NCI-H1436 treated with DMSO at 0.1 percent for 48 hours (cell line): ENCODE measurements at regions not wholly inside any gene's neighbourhood (a gene's known extent, or its start where the extent isn't known, plus 50 kb on each side); places are given as distances from the start of the nearest gene placed in this dataset.

ENCODE experiments used
- DNase-seq: peaks from one replicate; lab custom pipeline; 2025; lab: John Stamatoyannopoulos, UW

DNA sequence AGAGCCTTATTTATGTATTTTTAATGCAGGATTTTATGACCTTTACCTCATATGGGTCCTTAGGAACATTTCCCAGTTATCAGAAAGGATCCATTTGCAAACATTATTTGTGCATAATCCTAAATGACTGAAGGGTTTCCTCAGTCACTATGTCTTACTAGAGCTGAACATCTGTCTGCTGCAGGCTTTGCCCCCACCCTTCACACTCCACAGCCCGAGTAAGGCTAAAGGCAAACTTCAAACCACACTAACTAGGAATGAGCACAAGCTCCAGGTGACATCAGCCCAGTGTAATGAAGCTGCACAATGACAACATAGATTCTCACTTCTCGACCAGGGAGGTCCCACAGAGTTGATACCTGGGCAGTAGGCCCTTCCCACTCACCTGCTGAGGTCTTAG is 491.3 kb upstream of the MKI67 start:
- DNase-seq = no peak

DNA sequence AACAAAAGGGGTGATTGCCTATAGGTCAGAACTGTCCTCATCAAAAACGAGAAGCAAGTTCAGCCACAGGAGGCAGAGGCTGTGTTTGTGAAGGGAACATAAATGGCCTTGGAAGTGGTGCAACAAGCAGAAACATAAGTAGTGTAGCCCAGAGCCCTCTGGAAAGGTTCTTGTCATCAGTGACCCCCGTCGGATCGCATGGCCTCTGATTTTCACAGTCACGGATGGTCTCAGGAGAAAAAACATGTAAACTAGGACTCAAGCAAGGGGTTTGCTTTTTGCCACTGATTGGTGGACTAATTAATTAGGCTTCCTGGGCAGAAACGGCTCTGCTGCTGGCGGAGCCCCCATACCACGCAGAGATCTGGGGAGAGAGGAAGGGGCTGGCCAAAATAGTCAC is 496.5 kb upstream of the MKI67 start:
- DNase-seq = no peak

DNA sequence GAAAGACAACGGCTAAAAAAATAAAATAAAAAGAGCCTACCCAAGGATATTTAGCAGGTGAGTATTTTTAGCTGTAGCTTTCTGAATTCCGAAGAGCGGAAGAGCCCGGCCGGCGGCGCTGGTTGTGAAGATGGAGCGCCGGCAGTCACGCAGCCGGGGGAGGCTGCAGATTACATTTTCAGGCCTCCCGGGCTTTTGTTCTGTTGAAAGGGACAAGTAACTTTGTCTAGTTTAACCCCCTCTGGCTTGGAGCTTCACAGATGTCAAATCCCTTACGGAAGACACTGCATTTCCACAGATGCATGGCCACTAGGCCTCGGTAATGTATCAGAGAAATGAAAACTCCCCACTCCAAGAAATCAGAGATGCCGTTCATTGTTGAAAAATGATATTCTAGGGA is 497.6 kb upstream of the MKI67 start:
- DNase-seq = no peak

DNA sequence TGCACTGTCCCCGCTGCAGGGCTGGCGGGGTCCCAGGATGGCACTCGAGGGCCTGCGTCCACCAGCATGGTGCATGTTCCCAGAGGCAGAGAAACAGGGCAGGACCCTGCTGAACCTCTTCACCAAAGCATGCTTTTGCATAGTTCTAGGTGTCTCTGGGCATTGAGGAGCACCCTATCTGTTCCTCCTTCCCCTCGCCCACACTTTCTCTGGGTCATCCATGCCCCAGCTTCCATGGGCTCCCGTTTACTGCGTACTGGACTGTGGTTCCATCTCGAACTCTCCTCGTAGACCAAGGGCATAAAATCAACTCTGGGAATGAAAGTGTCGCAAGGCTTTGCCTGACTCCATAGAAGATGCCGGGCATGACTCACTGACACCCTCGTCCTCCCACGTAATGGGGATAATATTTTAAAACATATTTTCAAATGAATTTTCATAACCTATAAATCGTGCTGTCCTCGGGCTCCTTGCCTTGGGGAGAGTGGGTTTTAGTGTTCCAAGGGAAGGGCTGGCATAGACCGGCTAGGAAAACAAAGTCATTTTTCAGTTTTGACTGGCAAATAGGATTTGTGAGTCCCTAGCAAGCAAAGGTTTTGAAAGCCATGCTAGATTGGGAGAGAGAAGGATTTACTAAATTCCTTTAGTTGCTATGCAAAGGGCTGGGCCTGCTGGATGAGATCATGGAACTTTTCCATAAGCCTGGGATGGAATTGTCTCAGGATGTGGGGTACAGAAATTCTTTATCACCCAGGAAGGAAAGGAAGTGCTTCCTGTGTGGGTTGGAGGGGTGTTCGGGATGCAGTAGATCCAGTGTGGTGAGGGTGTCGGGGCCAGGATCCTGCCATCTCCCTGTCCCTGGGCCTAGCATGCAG is 498.7 kb upstream of the MKI67 start:
- DNase-seq = no peak

DNA sequence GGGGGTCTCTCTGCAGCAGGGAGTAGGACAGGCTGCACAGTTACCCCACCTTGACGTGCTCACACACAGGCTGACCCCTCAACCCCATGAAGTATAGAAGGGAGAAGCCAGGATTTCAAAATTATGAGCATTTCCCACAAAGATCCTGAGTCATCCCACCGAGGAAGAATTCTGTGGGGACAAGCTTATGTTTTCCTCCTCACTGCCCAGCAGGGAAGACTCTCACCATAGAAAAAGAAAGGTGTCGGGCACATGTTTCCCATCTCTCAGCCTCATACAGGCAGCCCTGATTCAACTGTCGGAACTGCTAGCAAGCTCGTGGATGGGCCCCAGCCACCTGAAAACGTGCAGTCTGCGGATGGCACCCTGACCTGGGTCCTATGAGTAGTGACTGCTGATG is 499.7 kb upstream of the MKI67 start:
- DNase-seq = no peak

DNA sequence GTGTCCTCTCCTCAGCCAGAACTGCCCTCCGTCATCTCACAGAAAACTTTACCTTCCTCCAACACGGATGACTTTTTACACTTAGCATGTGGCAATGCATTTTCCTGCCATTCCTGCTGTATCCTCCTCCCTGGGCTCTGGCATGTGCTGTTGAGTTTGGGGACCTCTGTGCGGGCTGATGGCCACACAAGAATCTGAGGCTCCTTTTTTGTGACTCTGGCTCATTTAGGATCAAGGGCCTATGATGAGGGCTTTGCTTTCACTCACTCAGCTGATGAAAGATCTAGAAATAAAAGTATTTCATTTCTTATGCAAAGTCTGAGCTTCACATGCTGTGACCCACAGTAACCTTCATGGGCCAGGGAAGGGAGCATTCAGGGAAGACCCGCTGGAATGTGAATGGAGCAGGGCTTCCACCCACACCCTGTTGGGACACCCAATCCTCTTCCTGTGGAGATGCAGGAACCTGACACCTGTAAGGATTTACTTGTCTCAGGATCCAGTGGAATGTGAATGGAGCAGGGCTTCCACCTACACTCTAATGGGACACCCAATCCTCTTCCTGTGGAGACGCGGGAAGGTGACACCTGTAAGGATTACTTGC is 500.3 kb upstream of the MKI67 start:
- DNase-seq = no peak

DNA sequence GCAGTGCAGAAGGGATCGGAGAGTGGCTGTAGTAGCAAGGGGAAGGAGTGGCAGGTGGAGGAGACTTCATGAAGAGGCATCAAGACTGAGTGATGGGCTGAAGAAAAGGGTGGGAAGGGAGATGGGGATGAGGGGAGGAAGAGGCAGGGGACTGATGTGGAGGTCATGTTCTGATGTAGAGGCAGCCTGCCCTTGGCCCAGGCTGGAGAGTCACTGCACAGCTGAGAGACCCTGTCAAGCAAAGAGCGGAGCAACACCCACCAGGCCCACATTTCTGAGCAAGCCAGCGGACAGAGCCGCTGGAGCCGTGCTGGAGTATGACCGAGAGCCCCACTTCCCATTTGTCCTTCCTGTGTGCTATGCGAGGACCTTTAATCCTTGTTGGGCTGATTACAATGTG is 501.6 kb upstream of the MKI67 start:
- no peak for DNase-seq

DNA sequence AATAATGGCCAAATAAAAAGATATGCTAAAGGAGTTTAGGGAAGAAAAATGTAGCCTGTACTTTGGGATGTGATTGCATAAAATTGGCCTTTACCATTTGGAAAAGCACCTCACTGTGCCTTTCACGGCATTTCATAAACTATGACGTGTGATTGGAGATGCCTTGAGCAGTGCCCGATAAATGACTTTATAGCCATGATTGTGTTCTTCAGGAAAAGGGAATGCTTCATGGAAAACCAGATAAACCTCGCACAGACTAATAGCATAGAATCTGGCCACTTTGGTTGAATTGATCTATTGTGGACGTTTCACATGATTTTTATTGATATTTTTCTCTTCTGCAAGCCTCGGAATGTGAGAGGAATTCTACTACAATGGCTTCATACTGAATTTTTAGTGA is 502.0 kb upstream of the MKI67 start:
- no peak for DNase-seq

DNA sequence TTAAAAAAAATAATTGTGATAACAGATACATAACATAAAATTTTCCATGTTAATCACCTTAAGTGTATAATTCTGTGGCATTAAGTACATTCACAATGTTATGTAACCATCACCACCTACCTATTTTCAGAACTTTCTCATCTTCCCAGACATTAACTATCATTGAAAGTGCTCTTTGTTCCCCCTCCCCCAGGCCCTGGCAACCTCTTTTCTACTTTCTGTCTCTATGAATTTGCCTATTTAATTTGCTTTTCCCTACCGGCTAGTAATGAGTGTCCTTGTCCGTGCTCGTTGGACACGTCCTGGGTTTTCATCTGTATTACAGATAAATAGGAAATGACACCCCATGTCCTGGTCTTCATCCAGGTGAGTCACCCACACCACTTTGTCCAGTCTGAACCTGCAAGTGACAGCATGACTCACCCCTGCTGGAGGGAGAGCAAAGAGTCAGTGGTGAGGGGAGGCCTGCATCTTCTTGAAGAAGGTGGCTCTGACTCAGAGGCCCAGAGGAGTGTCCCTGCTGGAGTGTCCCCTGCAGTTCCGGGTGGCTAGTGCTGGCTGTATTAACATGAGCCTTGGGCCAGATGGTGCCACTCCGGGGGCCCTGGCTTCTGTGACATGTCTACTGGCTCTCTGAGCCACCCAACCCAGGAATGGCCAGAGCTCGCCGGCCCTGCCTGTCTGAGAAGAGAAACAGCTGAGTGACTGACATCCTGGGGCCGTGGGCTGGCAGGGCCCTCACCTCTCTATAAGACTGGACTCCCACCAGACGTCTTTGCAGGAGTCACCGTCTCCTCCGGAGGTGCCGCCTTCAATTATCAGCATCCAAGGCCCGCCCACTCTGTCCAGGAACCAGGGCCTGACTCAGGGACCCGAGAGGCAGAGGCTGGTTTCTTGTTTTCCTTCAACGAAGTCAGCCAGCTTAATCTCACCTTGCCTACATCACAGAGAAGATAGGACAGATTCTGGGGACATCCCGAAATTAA is 503.2 kb upstream of the MKI67 start:
- DNase-seq = no peak

DNA sequence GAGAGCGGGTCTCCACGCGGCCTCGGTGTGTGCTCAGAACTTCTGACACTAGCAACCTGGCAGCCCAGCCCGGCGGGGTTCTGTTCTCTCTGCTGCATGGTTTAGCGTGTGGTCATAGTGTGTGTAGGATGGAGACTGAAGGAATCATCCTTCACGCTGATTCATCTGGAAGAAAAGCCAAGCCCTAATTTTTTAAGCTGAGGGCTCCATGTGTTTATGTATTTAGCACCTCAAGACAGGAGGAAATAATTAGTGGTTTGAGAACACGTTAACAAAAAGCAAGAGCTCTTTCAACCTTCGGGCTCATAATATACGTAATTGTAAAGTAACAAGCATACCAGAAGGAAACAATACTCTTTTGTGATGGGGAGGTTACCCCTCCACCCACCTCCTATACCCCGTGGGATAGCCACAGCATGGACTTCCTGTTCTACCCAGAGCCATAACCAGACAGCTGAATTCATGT is 504.6 kb upstream of the MKI67 start:
- no peak for DNase-seq

DNA sequence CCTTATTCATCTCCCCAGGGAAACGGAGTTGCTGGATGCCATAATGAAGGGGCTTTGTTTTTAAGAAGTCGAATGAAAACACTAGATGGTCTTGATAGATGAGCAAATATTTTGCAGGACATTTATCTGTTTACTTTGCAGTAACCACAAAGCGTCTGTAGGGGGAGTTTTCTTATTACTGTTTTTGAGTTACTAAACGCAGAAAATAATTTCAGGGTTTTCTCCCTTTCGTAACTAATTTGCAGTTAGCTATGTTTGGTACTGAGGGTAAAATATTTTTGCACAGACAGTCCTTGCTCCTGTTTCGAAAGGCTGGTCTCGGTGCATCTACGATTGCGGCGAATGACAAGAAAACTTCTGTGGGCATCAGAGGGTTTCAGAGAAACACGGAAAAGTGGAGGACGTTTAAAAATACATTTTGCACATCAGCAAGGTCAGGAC is 505.6 kb upstream of the MKI67 start:
- DNase-seq = no peak

DNA sequence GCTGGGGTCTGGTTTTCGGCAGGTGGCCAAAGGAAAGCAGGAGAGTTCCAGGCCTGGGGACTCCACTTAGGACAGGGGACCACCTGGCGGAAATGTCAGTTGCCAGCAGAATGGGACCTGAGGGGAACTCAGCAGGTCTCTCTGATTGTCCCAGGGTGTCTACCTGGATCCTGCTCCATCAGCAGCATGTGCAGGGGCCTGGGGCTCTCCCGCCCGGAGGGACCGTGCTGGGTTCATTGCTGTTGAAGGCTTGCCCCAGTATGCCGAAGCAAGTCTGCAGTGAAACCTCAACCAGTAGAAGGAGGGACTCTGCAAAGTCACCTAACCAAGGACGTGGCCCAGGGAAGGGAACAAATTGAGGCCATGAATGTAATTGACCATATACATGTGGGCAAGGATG is 506.5 kb upstream of the MKI67 start:
- no peak for DNase-seq

DNA sequence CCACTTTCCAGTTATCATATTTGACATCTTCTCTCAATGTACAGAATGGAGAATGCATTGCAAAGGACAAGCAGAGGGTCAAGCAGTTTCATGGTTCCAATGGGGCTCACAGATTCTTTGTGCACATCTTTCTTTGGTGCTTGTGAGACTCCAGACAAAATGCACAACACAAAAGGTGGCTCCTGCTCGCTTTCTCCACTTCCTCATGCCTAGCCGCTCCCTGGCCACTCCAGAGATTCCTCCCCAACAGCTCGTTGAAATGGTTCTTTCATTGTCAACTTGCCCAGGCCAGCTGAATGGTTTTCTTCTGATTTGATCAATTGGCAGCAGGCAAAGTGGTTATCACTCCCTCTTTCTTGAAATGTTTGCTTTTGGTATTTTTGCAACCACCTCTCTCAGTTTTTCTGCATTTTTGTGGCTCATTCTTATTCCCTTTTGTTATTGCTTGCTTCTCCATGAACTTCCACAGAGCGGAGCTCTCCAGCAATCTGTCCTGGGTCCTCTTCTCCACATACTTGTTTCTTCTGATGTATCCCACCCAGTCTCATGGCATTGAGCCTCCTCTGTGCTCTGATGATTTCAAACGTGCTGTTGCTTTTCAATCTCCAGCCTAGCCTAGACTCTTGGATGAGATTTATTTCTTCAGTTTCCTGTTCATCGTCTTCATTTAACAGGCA is 507.8 kb upstream of the MKI67 start:
- DNase-seq = no peak

DNA sequence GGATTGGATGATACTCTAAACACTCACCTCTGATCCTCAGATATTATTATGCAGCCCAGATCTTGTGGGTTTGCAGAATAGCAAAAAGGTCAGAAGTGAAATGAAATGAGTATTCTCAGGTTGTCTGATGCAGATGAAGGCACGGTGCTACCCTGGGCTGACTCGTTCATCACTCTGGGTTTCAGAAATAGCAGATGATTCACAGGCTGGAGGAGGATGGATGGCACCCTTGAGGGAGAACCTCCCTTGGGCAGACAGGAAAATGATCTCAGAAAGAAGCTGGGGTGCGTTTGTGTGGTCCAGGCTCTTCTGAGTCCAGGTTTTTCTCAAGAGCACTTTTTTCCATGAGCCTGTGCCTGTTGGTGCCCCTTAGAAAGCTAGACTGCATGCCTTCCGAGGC is 515.8 kb upstream of the MKI67 start:
- no peak for DNase-seq

DNA sequence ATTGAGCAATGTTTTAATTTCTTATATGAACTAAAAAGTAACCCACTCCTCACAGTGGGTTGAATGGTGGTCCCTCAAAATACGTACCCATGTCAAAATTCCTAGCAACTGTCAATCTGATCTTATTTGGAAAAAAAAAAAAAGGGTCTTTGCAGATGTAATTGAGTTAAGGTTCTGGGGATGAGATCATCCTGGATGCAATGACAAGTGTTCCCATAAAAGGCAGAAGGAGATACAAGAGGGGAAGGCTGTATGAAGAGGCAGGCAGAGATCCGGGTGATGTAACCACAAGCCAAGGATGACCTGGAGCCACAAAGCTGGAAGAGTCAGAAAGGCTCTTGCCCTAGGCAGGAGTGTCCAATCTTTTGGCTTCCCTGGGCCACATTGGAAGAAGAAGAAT is 516.3 kb upstream of the MKI67 start:
- no peak for DNase-seq

DNA sequence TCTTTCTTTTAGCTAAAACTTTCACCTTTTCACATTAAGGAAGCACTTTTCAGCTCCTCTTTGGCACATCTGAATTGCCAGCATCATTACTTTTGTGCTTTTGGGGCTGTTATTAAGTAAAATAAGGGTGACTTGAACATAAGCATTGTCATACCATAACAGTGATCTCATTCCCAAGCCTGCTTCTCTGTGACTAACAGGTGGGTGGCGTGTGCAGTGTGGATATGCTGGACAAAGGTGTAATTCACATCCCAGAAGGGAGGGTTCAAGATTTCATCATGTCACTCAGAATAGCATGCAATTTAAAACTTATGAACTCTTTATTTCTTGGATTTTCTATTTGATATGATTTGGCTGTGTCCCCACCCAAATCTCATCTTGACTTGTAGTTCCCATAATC is 517.4 kb upstream of the MKI67 start:
- DNase-seq = no peak

DNA sequence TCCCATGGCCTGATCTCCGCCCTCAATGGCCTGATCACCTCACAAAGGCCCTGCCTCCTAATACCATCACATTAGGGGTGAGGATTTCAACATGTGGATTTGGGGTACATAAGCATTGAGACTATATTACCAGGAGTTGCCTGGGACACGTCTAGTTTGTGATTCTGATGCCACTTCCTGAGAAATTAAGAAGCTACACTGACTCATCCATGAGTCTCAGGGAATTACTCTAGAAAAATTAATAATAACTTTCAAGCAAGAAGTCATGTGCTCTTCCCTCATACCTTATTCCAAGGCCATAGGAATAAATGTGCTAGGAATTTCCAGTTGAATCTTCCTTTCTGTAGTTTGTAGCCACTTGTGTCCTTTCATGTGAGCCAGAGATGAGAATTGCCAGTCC is 519.3 kb upstream of the MKI67 start:
- no peak for DNase-seq

DNA sequence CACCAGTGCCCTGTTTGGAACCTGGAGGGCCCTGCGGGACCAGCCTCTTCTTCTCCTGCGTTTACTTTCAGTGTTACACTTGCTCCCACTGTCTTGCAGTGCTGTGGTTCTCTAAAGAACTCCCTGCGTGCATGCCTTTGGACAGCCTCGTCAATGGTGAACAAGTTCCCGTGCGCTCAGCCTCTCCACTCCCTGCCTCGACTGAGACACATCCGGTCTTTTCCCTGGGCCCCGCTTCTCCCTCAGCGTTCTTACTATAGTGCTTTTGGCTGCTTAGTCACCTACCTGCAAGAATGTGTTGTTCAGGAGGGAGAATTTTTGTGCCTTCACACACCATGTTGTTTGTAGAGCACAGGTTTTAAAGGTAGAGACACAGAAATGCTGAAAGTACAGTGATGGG is 520.7 kb upstream of the MKI67 start:
- DNase-seq = no peak

DNA sequence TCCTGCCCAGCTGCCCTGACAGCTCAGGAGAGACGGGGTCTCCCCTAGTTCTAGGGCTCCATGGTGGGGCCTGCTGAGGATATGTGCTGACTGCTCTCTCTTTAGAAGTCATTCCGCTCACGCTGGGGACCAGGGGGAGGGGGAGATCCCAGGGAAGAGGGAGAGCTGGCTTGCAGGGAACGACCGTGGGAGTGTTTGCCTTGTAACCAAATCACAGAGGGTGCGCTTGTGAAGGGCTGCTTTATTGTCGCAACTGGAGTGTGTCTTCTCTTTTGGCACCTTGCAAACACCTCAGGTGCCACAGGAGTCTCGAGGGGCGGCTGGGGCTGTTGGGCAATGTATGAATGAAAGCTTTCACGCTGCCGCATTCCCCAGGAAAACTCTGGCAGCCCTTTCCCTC is 531.3 kb upstream of the MKI67 start:
- DNase-seq = no peak

DNA sequence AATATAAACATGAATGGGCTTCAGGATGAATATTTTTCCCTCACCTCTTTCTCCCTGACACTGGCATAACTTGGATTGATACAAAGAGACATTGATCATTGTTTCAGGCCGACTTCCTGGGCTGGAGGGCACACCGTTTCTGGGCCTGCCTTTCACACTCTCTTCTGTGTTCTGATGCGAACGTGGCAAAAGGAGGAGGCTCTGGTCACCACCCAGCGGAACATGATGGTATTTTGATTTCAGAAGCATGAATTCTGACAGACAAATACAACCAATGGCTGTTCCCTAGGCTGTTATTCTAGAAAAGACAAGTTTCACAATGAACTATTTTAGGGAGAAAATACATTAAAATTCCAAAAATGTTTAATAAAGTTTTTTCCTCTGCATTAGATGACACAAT is 534.5 kb upstream of the MKI67 start:
- DNase-seq = no peak

DNA sequence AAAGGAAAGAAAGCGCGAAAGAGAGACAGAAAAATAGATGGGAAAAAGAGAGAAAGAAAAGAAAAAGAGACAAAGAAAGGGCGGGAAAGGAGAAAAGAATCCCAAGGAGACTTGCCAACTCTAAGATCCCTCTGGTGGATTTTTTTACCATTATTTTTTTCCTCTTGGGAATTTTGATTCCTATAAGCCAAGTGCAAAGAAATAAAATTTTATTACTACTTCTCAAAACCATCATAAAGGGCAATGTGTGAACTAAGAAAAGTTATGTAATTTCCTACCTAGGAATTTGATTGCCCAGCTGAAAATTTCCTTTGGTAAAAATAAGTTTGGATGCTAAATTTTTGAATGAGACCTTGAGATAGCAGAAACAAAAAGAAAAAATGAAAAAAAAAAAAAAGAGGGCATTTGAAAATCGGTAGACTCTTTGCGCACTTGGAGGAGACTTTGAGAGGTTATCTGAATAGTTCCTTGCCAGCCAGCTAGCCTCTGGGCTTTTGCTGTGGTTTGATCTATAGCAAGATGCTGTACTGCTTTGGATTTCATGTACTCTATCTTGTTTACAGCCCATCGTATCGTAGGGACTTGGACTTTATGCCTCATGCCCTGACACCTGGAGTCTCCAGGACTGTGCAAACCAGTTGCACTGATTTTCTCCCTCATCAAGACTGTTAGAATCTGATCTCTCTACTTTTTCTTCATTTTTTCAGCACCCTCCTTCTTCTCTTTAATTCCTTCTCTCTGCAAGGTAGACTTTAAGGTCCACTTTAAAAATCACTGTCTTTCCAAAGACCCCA is 535.4 kb upstream of the MKI67 start:
- no peak for DNase-seq
